Stomach smooth muscle (tissue), 2 donors: ENCODE measurements at regions not wholly inside any gene's neighbourhood (a gene's known extent, or its start where the extent isn't known, plus 50 kb on each side); places are given as distances from the start of the nearest gene placed in this dataset.
"Not testable (repeated sequence)": the region's sequence is repeated elsewhere in the genome, so short reads cannot be mapped to it uniquely, and the experiment has no call there.

Experiments
- H3K27ac ChIP-seq: one replicate; pipeline ENCODE4 v1.7.0; 2013; ENCODE audit warnings: mild to moderate bottlenecking, low read length, inconsistent platforms
- H3K27me3 ChIP-seq, 2 donors: one replicate each; pipeline ENCODE4 v1.7.0; 2013; ENCODE audit warnings: low read length in 2 of 2; ENCODE audit not compliant: insufficient read depth in 2 of 2, control insufficient read depth in 1 of 2
- H3K36me3 ChIP-seq, 2 donors: one replicate each; pipeline ENCODE4 v1.7.0; 2013; ENCODE audit warnings: low read length in 2 of 2; ENCODE audit not compliant: control insufficient read depth in 2 of 2, insufficient read depth in 2 of 2
- H3K4me1 ChIP-seq: one replicate; pipeline ENCODE4 v1.7.0; 2013; ENCODE audit warnings: low read length; ENCODE audit not compliant: control insufficient read depth, insufficient read depth
- H3K4me3 ChIP-seq, 2 donors: one replicate each; pipeline ENCODE4 v1.7.0; 2013; ENCODE audit warnings: low read length in 2 of 2
- H3K9ac ChIP-seq, 2 donors: one replicate each; pipeline ENCODE4 v1.7.0; 2013; ENCODE audit warnings: low read length in 2 of 2, mild to moderate bottlenecking in 1 of 2
- H3K9me3 ChIP-seq, 2 donors: one replicate each; pipeline ENCODE4 v1.7.0; 2013; ENCODE audit warnings: low read length in 2 of 2; ENCODE audit not compliant: control insufficient read depth in 2 of 2
- donor health status: healthy.
- donor health status: Pancreatic carcinoma.

DNA sequence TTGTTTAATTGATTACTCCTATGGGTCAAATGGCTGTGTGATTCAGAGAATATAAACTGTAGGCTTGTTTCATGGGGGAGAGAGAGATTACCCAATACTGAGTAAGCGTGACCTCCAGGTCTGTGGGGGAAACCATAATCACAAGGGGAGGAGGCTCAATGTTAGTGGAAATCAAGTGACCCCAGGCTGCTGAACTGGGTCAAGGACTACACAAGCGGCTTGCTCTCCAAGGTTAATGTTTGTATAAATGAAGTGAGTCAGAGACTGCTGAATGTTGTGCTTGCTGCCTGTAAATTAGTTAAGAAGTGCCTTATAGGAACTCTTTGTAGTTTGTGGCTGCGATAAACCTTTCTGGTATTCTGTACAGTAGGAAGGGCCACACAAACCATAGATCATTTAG is 479.7 kb downstream of the AACS start:
- Histone ChIP-seq H3K9me3 (no peaks in the 10 kb centered on the region), H3K9ac (no peak overlapping the region), H3K27me3 (no peaks in the 10 kb centered on the region), H3K4me1 (no peaks in the 10 kb centered on the region), H3K4me3 (no peak overlapping the region), H3K27ac (no peak overlapping the region), H3K36me3 (no peaks in the 10 kb centered on the region)

DNA sequence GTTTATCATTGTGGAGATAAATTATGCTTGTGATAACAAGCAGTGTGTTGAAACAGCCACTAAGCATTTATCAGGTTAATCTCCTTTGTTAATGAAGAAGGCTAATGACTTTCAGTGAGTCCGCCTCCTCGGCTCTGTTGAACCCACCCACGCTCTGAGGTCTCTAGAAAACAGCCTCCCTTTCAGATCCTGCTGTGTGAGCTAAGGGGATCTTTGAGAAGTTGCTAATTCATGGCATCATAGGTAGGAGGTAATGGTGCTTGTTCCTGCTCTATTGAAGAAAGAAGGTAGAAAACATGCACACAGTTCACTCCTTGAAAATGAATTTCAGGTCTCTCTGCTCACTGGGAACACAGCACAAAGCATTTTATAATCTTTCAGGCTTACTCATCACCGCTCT is 483.9 kb downstream of the AACS start:
- no peaks in the 10 kb centered on the region for H3K36me3 ChIP-seq
- no peak overlapping the region for H3K4me3 ChIP-seq
- H3K9me3 ChIP-seq: no peaks in the 10 kb centered on the region
- no peaks in the 10 kb centered on the region for H3K27me3 ChIP-seq
- H3K4me1 ChIP-seq: no peaks in the 10 kb centered on the region
- H3K27ac ChIP-seq: no peak overlapping the region
- no peak overlapping the region for H3K9ac ChIP-seq

DNA sequence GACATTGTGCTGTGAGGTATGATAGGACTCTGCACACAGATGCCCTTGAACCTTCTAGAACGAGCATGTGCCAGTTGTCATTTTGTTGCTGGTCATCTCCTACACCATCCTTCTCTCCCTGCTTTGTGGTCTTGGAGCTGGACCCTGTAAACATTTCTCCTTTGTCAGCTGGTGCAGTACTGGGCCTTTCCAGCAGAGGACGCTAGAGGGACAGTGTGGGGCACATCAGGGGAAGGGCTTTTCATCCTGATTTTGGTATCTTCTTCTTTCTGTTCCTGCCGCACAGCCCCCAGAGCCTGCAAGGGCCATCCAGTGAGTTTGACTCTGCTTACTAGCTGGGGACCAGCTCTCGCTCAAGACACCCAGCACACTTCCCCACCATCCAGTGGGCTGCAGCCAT is 484.6 kb downstream of the AACS start:
- Histone ChIP-seq H3K9ac (no peak overlapping the region), H3K9me3 (no peaks in the 10 kb centered on the region), H3K27ac (no peak overlapping the region), H3K4me3 (no peak overlapping the region), H3K36me3 (no peaks in the 10 kb centered on the region), H3K4me1 (no peaks in the 10 kb centered on the region), H3K27me3 (no peaks in the 10 kb centered on the region)

DNA sequence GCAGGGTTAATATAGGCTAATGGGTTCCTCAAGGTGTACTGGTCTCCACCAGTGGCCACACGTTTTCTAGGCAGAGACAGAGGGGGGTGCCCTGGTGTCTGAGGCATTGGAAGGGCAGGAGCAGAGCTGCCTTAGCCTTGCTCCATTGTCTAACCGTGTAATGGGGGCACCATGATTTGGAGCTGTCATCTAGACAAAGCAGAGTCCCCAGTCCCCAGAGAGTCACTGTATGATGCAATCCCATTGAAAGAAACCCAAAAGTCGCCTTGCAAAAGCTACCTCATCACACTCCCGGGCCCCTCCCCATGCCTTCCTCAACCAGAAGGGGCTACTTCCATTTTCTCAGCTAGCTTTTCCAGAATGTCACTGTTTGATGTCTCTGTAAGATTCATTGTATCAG is 487.1 kb downstream of the AACS start:
- Histone ChIP-seq H3K9me3 (no peaks in the 10 kb centered on the region), H3K4me1 (no peaks in the 10 kb centered on the region), H3K9ac (no peak overlapping the region), H3K36me3 (no peaks in the 10 kb centered on the region), H3K4me3 (no peak overlapping the region), H3K27ac (no peak overlapping the region), H3K27me3 (no peaks in the 10 kb centered on the region)

DNA sequence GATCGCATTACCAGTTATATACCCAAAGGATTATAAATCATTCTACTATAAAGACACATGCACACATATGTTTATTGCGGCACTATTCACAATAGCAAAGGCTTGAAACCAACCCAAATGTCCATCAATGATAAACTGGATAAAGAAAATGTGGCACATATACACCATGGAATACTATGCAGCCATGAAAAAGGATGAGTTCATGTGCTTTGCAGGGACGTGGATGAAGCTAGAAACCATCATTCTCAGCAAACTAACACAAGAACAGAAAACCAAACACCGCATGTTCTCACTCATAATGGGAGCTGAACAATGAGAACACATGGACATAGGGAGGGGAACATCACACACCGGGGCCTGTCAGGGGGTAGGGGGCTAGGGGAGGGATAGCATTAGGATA is 495.8 kb downstream of the AACS start:
- not testable (repeated sequence) for H3K36me3 ChIP-seq, H3K27ac ChIP-seq, H3K4me3 ChIP-seq, H3K27me3 ChIP-seq, H3K9me3 ChIP-seq, H3K4me1 ChIP-seq, H3K9ac ChIP-seq

DNA sequence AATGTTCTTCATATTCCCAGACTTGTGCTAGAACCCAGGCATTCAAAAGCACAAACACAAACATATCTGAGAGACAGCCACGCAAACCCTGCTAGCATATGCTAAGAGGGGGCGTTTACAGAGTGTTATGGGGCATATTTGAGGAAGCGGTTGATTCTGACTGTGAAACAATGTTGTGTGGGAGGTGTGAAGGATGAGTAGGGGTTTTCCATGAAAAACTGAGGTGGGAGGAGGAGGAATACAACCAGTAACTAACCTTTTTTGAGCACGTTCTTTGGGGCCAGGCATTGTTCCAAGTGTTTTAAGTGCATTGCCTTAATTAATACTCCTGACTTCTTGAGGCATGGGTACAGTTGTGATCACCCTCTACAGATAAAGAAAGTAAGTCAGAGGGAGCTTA is 499.5 kb downstream of the AACS start:
- no peaks in the 10 kb centered on the region for H3K4me1 ChIP-seq
- no peak overlapping the region for H3K9ac ChIP-seq
- no peaks in the 10 kb centered on the region for H3K9me3 ChIP-seq
- H3K4me3 ChIP-seq: no peak overlapping the region
- no peaks in the 10 kb centered on the region for H3K27me3 ChIP-seq
- H3K27ac ChIP-seq: no peak overlapping the region
- H3K36me3 ChIP-seq: no peaks in the 10 kb centered on the region

DNA sequence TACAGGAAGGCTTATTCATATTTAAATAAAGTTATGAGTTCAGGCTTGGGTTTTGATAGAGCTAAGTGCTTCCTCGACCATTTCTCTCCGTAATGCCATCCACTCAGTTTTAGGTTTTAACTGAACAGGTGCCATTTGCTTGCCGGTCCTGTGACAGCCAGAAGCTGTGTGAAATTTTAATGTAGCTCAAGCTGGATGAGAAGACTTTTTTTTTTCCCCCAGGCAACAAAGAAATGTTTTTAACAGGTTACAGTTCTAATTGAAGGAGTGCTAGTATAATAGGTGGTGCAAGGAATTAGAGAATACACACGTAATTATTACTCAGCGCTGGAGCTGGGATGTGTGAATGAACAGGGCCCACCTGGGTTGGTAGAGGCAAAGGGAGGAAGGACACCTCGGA is 502.3 kb downstream of the AACS start:
- no peak overlapping the region for H3K27ac ChIP-seq

DNA sequence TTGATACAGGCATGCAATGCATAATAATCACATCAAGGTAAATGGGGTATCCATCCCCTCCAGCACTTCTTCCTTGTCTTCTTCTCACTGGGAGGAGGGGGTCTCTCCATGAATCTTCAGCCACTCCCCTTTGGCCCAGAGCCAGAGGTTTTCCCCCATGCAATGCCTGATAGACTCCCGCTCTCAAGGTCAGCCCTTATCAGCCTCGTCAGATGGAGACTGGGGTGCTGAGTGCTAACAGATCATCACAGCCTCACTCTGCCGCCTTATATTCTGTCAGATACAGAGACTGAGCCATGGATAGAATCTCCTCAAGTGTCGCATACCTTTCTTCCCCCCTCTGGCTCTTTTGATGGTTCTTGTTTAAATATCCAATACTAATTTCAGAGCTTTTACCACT is 503.1 kb downstream of the AACS start:
- Histone ChIP-seq H3K27me3 (no peaks in the 10 kb centered on the region), H3K9ac (no peak overlapping the region), H3K4me1 (no peaks in the 10 kb centered on the region), H3K4me3 (no peak overlapping the region), H3K36me3 (no peaks in the 10 kb centered on the region), H3K9me3 (no peaks in the 10 kb centered on the region), H3K27ac (no peak overlapping the region)

More for the DNA sequence above, 502.3 kb downstream of the AACS start:
- no peaks in the 10 kb centered on the region for H3K27me3 ChIP-seq
- no peak overlapping the region for H3K9ac ChIP-seq
- no peaks in the 10 kb centered on the region for H3K36me3 ChIP-seq
- no peak overlapping the region for H3K4me3 ChIP-seq
- H3K9me3 ChIP-seq: no peaks in the 10 kb centered on the region
- H3K4me1 ChIP-seq: no peaks in the 10 kb centered on the region

DNA sequence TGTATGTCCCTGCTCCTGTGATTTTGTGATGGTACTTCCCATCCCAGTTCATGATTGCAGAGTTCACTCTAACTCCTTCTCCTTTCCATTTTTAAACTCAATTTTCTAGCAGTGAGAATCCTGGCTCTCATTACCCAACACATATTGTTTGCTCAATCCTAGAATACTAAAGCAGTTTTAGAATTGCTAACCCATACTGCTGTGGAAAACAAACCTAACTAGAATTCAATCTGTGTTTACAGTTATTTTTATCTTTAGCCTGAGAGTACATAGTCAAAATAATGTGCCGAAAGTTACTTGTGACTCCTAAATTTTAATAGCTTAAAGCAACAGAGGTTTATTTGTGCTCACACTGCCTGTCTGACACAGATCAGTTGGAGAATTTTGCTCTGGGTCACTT is 508.0 kb downstream of the AACS start:
- no peaks in the 10 kb centered on the region for H3K4me1 ChIP-seq
- no peak overlapping the region for H3K27ac ChIP-seq
- no peaks in the 10 kb centered on the region for H3K27me3 ChIP-seq
- H3K9ac ChIP-seq: no peak overlapping the region
- no peaks in the 10 kb centered on the region for H3K36me3 ChIP-seq
- peaks cover 0 to 2% of the 10 kb centered on the region in 2 donors for H3K9me3 ChIP-seq
- H3K4me3 ChIP-seq: no peak overlapping the region

DNA sequence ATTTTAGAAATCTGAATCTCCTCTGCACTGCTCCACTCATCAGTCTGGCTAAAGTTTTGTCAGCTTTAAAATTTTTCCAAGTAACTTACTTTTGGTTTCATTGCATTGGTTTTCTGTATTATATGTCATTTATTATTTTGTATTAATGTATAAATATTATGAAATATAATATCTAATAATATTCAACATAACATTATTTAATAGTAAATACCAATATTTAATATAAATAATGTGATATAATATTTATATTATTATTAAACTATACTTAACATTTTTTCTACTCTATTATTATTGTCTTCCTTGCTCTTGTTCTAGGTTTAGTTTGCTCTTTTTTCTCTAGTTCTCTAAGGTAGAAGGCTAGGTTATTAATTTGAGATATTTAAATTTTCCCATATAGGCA is 512.1 kb downstream of the AACS start:
- no peak overlapping the region for H3K4me3 ChIP-seq
- H3K36me3 ChIP-seq: no peaks in the 10 kb centered on the region
- no peak overlapping the region for H3K27ac ChIP-seq
- no peak overlapping the region for H3K9ac ChIP-seq
- no peaks in the 10 kb centered on the region for H3K27me3 ChIP-seq
- peaks cover 0 to 2% of the 10 kb centered on the region in 2 donors for H3K9me3 ChIP-seq
- no peaks in the 10 kb centered on the region for H3K4me1 ChIP-seq

DNA sequence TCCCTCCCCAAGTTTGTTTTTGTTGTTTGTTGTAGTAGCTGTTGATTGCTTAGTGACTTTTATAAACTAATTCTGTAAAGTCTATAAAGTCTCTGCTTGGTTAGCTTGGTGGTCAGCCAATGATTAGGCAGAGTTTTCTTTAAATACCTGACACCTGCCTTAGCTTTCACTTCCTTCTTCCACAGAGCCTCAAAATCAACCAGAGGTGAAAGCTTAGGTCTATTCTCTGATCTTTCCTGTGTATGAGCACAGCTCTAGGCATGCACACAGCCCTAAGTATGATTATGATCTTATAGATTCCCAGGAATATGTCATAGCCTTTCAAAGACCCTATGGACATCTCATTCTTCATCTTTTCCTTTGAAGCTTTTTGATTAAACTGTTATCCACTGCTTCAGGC is 514.7 kb downstream of the AACS start:
- Histone ChIP-seq H3K27ac (no peak overlapping the region), H3K27me3 (no peaks in the 10 kb centered on the region), H3K4me3 (no peak overlapping the region), H3K9ac (no peak overlapping the region), H3K4me1 (no peaks in the 10 kb centered on the region), H3K36me3 (no peaks in the 10 kb centered on the region), H3K9me3 (peaks cover 0 to 2% of the 10 kb centered on the region in 2 donors)

DNA sequence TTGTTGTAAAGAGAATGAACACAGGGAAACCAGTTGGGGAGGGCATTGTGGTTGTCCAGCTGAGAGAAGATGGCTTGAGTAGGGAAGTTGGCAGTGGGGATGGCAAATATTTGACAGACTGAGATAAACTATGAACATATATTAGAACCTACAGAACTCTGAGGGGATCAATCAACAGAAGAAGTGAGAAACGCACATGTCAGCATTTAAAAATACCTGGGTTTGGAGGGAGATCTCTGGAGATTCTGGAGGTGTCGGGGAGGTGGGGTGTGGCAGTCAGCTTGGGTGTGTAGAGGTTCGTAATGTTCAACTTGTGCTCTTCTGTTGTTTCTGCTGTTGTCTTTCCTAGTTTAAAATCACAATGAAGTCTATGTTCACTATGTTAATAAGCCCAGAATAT is 517.8 kb downstream of the AACS start:
- no peaks in the 10 kb centered on the region for H3K36me3 ChIP-seq

More for the DNA sequence above, 517.8 kb downstream of the AACS start:
- Histone ChIP-seq H3K27ac (no peak overlapping the region), H3K9ac (no peak overlapping the region), H3K9me3 (peaks cover 0 to 2% of the 10 kb centered on the region in 2 donors), H3K4me1 (no peaks in the 10 kb centered on the region), H3K27me3 (no peaks in the 10 kb centered on the region), H3K4me3 (no peak overlapping the region)
